MG63 (cell line): ENCODE measurements at regions not wholly inside any gene's neighbourhood (a gene's known extent, or its start where the extent isn't known, plus 50 kb on each side); places are given as distances from the start of the nearest gene placed in this dataset.

Experiments
- DNase-seq: peaks from one replicate; pipeline ENCODE4 v3.0.0-alpha.2; 2020
- H3K27me3 ChIP-seq: fragments of 250-450 bp; sonication (Bioruptor Pico); 2 replicates; pipeline ENCODE4 v1.5.1; 2020; ENCODE audit warnings: mild to moderate bottlenecking, moderate library complexity
- H3K36me3 ChIP-seq: fragments of 250-450 bp; sonication (Bioruptor Pico); 2 replicates; pipeline ENCODE4 v1.5.1; 2020; ENCODE audit warnings: mild to moderate bottlenecking, moderate library complexity
- H3K4me3 ChIP-seq: fragments of 250-450 bp; sonication (Bioruptor Pico); 2 replicates; pipeline ENCODE4 v1.5.1; 2020; ENCODE audit warnings: mild to moderate bottlenecking, moderate library complexity
- H3K9me3 ChIP-seq: fragments of 250-450 bp; sonication (Bioruptor Pico); 2 replicates; pipeline ENCODE4 v1.5.1; 2020; ENCODE audit warnings: mild to moderate bottlenecking, moderate library complexity

- no peak overlapping the region for H3K4me3 ChIP-seq
- H3K9me3 ChIP-seq, result no peaks in the 10 kb centered on the region
- no peaks in the 10 kb centered on the region for H3K27me3 ChIP-seq
- no peaks in the 10 kb centered on the region for H3K36me3 ChIP-seq
- no peak for DNase-seq
These were observed 414.9 kb downstream of the GLRX3 start for GRCh38 chr10:130550952-130551674.

- Histone ChIP-seq H3K4me3 (no peak overlapping the region), H3K36me3 (no peaks in the 10 kb centered on the region), H3K9me3 (no peaks in the 10 kb centered on the region), H3K27me3 (no peaks in the 10 kb centered on the region)
- DNase-seq, result no peak
These were observed 415.5 kb downstream of the GLRX3 start for GRCh38 chr10:130551676-130552075.

DNA sequence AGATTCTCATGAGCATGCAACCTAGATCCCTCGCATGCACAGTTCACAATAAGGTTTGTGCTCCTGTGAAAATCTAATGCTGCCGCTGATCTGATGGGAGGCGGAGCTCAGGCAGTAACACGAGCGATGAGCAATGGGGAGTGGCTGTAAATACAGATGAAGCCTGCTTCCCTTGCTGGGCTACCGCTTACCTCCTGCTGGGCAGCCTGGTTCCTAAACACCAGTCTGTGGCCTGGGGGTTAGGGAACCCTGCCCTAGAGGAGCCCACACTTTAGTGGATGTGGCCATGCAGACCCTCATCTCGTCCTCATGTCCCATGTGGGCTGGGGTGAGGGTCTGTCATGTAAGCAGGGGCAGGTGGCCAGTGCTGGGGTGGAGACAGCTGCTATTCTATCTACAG is 417.6 kb downstream of the GLRX3 start:
- H3K9me3 ChIP-seq, result no peaks in the 10 kb centered on the region
- no peak overlapping the region for H3K4me3 ChIP-seq
- no peak for DNase-seq
- H3K36me3 ChIP-seq, result no peaks in the 10 kb centered on the region
- no peaks in the 10 kb centered on the region for H3K27me3 ChIP-seq

DNA sequence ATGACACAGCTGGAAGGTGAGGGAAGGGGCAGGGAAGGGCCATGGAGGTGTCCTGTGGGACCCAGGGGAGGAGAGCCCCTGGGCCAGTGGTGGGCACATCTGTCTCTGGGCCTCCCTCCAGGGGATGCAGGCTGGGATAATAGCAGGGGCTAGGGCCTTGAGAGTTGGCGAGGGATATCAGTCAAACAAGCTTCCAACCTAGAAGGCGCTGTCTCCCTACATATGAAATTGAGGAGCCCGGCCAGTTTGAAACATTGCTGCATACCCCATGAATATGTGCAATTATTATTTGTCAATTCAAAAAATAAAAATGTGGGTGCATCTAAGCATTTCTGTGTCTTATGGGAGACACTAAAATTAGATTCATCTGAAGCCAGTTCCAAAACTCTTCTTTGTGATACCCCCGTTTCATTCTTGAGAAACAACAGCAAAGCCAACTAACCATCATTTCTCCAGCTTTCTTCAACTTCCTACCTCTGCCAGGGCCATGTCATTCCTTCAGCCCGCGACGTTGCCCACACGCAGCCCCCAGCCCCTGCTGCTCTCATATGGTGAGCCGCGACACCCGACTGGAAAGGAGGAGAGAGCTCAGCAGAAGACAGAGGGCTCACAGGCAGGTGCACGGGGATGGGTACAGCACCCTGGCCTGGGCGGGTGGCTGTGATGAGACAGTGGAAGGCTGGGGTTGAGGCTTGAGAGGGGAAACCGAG is 418.7 kb downstream of the GLRX3 start:
- Histone ChIP-seq H3K9me3 (no peaks in the 10 kb centered on the region), H3K4me3 (no peak overlapping the region), H3K36me3 (no peaks in the 10 kb centered on the region), H3K27me3 (no peaks in the 10 kb centered on the region)
- DNase-seq, result no peak

GRCh38 chr10:130555411-130555750 is 419.2 kb downstream of the GLRX3 start:
- H3K4me3 ChIP-seq, result no peak overlapping the region
- H3K9me3 ChIP-seq, result no peaks in the 10 kb centered on the region
- no peaks in the 10 kb centered on the region for H3K27me3 ChIP-seq
- DNase-seq, result no peak
- H3K36me3 ChIP-seq, result no peaks in the 10 kb centered on the region

DNA sequence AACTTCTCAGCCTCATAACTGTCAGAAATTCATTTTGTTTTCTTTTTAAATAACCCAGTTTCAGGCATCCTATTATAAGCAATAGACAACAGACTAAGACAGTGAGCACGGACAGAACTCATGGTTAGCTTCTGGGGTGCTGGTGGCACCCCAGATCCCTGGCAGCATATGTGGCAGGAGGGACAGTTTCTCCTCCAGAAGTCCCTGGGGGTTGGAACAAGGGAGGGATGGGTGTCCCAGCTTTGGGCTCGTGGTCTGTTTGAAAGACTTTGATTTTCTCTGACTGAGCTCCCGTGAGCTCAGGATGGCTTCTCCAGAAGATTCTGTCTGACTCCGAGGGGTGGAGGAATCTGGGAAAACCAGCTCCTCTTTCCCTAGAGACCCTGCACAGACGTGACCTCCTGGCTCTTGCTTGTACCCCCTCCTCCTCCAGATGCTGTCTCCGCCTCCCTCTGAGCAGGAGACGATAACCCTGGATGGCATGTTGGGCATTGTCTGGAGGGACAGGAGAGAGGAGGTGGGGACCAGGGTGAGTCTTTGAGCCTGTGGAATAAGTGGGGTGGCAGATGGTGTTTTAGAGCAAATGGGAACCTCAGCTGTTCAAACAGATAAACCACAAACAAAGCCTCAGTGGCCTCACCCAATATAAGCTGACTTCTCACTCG is 421.1 kb downstream of the GLRX3 start:
- no peaks in the 10 kb centered on the region for H3K36me3 ChIP-seq
- no peak overlapping the region for H3K4me3 ChIP-seq
- no peaks in the 10 kb centered on the region for H3K9me3 ChIP-seq
- DNase-seq, result no peak
- H3K27me3 ChIP-seq, result no peaks in the 10 kb centered on the region

DNA sequence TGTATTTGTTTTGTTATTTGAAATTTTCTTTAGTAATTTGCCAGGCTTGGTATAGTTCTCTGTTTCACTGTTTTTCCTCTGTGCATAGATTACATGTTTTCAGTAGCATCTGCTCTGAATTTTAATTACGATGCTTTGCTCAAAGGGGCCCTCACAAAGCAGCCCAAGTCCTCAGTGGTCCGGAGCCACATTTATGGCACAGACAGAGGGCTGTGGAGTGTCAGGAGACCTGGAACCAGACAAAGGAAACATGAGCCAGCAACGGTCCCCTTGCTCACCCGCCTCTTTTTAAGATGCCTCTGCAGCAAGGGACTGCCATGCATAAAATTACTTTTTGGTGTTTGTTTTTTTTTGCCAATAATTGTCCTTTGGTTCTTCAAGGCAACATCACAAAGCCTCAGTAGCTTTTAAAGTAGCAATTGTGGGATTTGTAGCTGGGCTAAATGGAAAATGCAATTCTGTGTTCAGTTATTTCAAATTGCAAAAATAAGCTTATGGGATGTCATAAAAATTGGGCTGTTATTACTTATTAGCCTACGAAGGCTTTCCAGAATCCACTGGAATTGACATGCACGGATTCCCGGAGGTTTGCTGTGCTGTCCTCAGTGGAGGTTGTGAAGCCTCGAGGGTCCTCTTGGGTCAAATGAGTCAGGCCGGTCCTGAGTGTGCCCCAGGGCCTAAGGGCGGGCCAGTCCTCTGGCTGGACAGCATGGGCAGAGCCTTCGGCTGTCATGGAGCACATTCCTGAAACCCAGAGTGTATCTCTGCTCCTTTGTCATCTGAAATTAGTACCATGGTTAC is 422.8 kb downstream of the GLRX3 start:
- H3K9me3 ChIP-seq, result no peaks in the 10 kb centered on the region
- H3K4me3 ChIP-seq, result no peak overlapping the region
- H3K36me3 ChIP-seq, result no peaks in the 10 kb centered on the region
- no peaks in the 10 kb centered on the region for H3K27me3 ChIP-seq
- no peak for DNase-seq

DNA sequence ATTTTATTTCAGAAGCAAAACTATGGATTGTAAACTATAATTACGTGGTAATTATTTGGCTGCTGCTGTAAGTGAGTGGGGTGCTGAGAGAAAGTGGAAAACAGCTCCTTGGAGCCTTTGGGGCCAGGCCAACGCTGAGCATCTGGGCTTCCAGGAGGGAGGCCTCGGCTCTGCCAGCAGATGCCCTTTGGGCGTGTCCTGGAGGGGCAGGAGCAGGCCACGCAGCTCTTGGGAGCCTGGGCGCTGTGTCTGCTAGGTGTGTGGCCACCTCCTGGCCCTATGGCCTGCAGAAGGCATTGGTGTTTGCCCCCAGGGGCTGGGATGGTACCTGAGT is 423.3 kb downstream of the GLRX3 start:
- H3K9me3 ChIP-seq, result no peaks in the 10 kb centered on the region
- H3K36me3 ChIP-seq, result no peaks in the 10 kb centered on the region

GRCh38 chr10:130560116-130560515 is 423.9 kb downstream of the GLRX3 start:
- no peaks in the 10 kb centered on the region for H3K9me3 ChIP-seq
- H3K27me3 ChIP-seq, result no peaks in the 10 kb centered on the region; the same call in 1 of the 2 replicates
- no peak overlapping the region for H3K4me3 ChIP-seq
- no peak for DNase-seq
- H3K36me3 ChIP-seq, result no peaks in the 10 kb centered on the region

More for the DNA sequence above, 423.3 kb downstream of the GLRX3 start:
- no peak for DNase-seq
- no peaks in the 10 kb centered on the region for H3K27me3 ChIP-seq
- H3K4me3 ChIP-seq, result no peak overlapping the region

DNA sequence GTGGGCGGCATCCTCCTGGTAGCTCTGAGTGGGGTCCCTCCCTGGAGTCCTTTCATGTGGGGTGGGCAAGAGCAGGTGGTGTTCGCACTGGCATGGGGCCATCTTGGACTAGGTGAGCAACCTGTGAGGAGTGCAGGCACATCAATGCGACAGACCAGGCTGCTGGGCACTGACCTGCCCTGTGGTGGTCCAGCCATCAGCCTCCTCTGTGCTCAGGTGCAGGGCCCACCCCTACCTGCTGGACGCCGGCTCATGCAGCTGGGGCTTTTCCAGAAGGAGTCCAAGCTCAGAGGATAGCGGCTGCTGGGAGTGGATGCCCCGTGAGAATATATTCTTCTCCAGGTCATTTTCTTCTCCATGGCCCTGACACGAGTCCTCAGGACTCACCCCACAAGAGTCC is 424.4 kb downstream of the GLRX3 start:
- DNase-seq, result no peak
- Histone ChIP-seq H3K36me3 (no peaks in the 10 kb centered on the region), H3K27me3 (no peaks in the 10 kb centered on the region; the same call in 1 of the 2 replicates), H3K4me3 (no peak overlapping the region), H3K9me3 (no peaks in the 10 kb centered on the region)

- H3K9me3 ChIP-seq, result no peaks in the 10 kb centered on the region
These were observed 425.5 kb downstream of the GLRX3 start for GRCh38 chr10:130561681-130562080.

DNA sequence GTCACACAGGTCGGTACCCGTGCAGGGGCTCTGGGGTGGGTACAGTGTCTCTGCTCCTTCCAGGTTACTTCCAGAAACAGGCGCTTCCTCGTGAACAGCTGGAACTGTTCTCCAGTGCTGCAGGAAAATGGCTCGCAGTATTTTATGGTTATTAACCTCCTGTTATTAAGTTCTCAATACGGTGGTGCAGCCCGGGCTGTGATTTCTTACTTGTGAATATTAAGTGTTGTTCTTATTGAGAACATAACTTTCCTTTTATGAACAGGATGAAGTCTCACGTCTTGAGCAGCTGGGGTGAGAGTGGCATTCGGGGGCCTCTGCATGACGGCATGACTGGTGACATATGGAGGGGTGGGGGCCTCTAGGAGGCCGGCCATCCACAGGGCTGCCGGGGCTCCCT is 430.8 kb downstream of the GLRX3 start:
- no peak for DNase-seq
- no peaks in the 10 kb centered on the region for H3K36me3 ChIP-seq
- peaks cover 5% of the 10 kb centered on the region for H3K27me3 ChIP-seq
- no peak overlapping the region for H3K4me3 ChIP-seq
- H3K9me3 ChIP-seq, result no peaks in the 10 kb centered on the region

More at GRCh38 chr10:130561681-130562080, 425.5 kb downstream of the GLRX3 start:
- Histone ChIP-seq H3K36me3 (no peaks in the 10 kb centered on the region), H3K27me3 (peaks cover 2% of the 10 kb centered on the region; the same call in 1 of the 2 replicates), H3K4me3 (no peak overlapping the region)
- no peak for DNase-seq

DNA sequence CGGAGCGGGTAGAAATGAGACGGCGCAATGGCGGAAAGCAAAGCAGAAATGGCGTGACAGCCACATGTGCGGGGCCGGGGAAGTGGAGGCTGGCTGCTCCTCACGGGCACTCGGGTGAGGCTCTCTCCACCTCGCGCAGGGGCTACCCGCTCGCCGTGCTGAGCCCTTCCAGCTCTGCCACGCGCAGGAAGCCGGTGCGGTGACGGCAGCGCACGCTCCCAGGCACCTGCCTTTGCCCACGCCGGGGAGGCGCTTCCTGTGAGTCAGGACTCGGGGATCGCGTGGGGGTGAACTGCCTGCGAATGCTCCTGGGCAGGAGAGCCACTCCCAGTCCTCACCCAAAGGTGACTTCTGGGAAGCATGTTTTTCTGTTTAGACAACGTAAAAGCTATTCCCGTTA is 431.2 kb downstream of the GLRX3 start:
- H3K27me3 ChIP-seq, result peaks cover 5% of the 10 kb centered on the region
- no peaks in the 10 kb centered on the region for H3K9me3 ChIP-seq
- H3K4me3 ChIP-seq, result no peak overlapping the region
- no peaks in the 10 kb centered on the region for H3K36me3 ChIP-seq
- no peak for DNase-seq

GRCh38 chr10:130568246-130568645 is 432.1 kb downstream of the GLRX3 start:
- Histone ChIP-seq H3K27me3 (peaks cover 5% of the 10 kb centered on the region), H3K4me3 (no peak overlapping the region), H3K9me3 (no peaks in the 10 kb centered on the region), H3K36me3 (no peaks in the 10 kb centered on the region)
- no peak for DNase-seq

GRCh38 chr10:130570074-130570473 is 433.9 kb downstream of the GLRX3 start:
- H3K9me3 ChIP-seq, result no peaks in the 10 kb centered on the region
- H3K4me3 ChIP-seq, result no peak overlapping the region
- no peak for DNase-seq
- H3K27me3 ChIP-seq, result peaks cover 5% of the 10 kb centered on the region
- no peaks in the 10 kb centered on the region for H3K36me3 ChIP-seq

DNA sequence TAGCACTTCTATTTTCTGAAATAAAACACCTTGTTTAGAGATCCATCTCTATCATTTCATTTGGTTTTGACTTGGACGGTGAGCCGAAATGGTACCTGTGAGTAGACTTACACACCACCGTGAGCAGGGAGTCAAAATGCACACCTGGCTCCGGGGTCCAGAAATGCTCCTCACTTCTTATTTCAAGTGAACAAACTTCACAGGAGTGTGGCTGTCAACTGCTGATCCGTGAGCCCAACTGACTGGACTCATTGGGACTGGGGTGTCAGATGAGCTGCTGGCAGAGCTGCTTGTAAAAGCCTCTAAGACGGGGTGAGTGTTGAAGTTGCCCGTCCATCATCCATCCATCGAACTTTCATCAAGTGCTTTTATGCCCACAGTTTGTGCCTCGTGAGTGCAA is 435.5 kb downstream of the GLRX3 start:
- H3K4me3 ChIP-seq, result no peak overlapping the region
- no peak for DNase-seq
- no peaks in the 10 kb centered on the region for H3K9me3 ChIP-seq

DNA sequence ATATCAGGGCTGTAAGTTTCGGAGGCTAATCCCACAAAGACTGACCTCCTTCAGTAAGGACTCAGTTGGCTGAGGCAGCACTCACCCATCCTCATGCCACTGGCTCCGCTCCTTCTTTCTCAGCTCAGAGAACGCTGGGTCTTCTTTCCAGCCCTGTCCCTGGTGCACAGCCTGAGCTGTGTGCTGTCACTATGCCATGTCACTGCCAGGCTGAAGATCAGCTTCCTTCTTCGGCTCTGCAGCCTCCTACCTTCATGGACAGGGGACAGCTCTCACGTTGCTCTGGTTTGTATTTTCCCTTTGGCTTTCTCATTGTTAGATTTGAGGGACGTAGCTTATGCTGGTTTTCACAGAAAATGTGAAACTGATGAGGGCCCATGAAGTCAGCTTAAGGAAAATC is 437.3 kb downstream of the GLRX3 start:
- H3K9me3 ChIP-seq, result no peaks in the 10 kb centered on the region
- DNase-seq, result no peak

More for the DNA sequence above, 435.5 kb downstream of the GLRX3 start:
- Histone ChIP-seq H3K36me3 (no peaks in the 10 kb centered on the region), H3K27me3 (peaks cover 3% of the 10 kb centered on the region; the same call in 1 of the 2 replicates)

More for the DNA sequence above, 437.3 kb downstream of the GLRX3 start:
- Histone ChIP-seq H3K4me3 (no peak overlapping the region), H3K36me3 (no peaks in the 10 kb centered on the region), H3K27me3 (no peaks in the 10 kb centered on the region)
